ENCODE measurements at regions not wholly inside any gene's neighbourhood (a gene's known extent, or its start where the extent isn't known, plus 50 kb on each side); places are given as distances from the start of the nearest gene placed in this dataset.

DNA sequence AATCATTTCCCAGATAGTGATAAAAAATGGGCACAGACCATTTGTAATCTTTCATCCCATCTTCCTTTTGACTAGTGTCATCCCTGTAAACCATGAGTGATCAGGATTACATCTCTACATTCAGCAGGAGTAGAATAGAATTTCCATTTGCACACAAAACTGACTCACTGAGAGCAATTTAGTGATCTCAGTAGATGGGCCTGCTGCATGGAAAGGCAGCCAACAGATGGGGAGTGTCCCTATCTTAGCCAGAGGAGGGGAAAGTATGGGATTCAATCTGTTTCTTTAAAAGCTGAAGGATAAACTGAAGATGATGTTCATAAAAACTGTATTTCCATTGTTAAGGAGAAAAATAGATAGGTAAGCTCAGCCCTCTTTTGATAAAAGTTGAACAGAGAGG is 441.7 kb downstream of the ZNF521 start:
- ATAC-seq (no peak), DNase-seq (ENCODE audit: low spot score in 2 of 2) (no peak)
- Mint-ChIP-seq H3K9me3 (peaks cover 5% of the 10 kb centered on the region), H3K27ac (no peak overlapping the region), H3K4me1 (no peaks in the 10 kb centered on the region), H3K4me3 (no peak overlapping the region), H3K36me3 (no peaks in the 10 kb centered on the region)

DNA sequence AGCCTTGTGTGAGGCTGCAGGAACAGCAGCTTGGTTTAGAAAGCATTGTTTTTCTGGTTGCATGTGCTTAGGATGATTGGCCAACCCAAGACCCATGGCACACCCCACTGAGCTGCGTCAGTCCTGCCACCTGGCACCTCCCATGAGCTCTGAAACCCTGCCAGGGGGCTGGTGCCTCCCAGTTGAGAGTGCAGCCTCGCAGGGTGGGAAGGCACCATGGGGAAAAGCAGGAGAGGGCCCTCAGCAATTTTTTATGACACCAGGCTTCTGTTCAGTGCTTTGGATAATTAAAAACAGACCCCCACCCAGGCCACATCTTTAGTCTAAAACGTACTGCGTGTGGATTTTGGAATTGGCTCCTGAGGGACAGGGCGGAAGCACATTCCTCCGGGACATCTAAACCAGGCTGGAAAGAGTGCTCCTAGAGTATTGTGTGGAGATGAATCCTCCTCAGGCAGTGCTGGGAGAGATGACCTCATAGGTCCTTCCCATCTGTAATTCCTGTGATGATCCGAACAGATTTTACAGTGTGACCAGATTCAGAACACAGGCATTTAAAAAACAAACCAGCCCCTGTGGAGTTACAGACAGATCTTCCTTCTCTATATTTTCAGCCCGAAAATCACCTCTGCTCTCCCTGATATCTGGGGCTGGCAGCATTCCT is 438.3 kb downstream of the ZNF521 start:
- DNase-seq (ENCODE audit: low spot score in 2 of 2) (no peak), ATAC-seq (no peak)
- Mint-ChIP-seq H3K4me3 (no peak overlapping the region), H3K36me3 (no peaks in the 10 kb centered on the region), H3K4me1 (no peaks in the 10 kb centered on the region), H3K9me3 (peaks cover 5% of the 10 kb centered on the region), H3K27ac (no peak overlapping the region)

DNA sequence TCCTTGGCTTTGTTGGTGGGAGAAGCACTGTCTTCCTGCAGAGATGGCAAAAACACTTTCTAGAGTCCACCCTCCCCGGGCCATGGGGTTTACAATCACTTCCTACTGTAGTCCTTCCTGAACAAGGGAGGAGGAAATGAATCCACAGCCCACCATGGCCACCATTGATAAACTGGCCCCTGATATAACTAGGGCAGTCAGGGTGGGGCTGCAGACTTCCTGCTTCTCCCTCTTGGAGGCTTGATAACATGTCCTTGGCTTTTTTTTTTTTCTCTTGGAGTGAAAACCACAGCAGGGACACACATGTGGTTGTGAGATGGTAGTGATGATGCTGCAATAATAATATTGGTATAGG is 437.8 kb downstream of the ZNF521 start:
- no peaks in the 10 kb centered on the region for H3K4me1 Mint-ChIP-seq
- ATAC-seq, result no peak
- peaks cover 5% of the 10 kb centered on the region for H3K9me3 Mint-ChIP-seq
- no peak overlapping the region for H3K4me3 Mint-ChIP-seq
- H3K27ac Mint-ChIP-seq, result no peak overlapping the region
- no peak for DNase-seq (ENCODE audit: low spot score in 2 of 2)
- H3K36me3 Mint-ChIP-seq, result no peaks in the 10 kb centered on the region

DNA sequence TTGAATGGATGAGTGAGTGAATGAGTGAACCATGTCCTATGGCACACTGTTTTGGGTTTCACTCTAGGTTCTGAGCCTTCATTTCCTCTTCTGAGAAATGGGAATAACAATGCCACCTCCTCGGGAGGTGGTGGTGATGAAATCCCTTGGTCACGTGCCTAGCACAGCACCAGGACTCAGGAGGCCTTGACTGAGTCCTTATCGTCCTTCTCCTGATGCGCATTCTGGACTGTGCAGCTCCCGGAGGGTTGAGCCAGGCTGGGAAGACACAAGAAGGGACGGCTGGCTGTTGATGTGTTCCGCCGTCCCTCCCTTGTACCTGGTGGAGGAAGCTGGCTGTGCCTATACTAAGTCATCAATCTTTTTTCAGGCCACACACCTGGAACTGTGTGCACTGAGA is 437.3 kb downstream of the ZNF521 start:
- Mint-ChIP-seq H3K27ac (no peak overlapping the region), H3K4me3 (no peak overlapping the region), H3K4me1 (no peaks in the 10 kb centered on the region), H3K9me3 (peaks cover under 1% of the 10 kb centered on the region), H3K36me3 (no peaks in the 10 kb centered on the region)
- ATAC-seq (no peak), DNase-seq (ENCODE audit: low spot score in 2 of 2) (no peak)

DNA sequence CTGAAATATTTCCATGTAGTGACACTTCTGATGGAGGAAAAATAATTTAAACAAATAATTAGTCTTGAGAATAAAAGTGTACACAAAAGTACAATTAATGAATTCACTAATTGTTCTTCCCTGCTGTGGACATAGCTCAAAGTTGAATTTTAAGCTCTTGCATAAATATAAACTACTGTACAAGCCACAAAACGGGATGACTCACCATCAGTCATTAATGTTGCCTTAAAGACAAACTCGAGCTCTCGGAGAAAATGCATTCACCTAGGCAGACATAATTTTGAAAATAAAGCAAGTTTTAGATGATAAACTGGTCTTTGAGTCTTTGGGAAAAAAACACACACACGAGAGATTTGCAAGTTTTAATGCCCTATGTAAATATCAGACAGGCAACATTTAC is 436.4 kb downstream of the ZNF521 start:
- ATAC-seq, result no peak
- H3K4me1 Mint-ChIP-seq, result no peaks in the 10 kb centered on the region
- no peaks in the 10 kb centered on the region for H3K36me3 Mint-ChIP-seq
- no peak overlapping the region for H3K4me3 Mint-ChIP-seq
- H3K9me3 Mint-ChIP-seq, result no peaks in the 10 kb centered on the region
- H3K27ac Mint-ChIP-seq, result no peak overlapping the region
- DNase-seq (ENCODE audit: low spot score in 2 of 2), result no peak

DNA sequence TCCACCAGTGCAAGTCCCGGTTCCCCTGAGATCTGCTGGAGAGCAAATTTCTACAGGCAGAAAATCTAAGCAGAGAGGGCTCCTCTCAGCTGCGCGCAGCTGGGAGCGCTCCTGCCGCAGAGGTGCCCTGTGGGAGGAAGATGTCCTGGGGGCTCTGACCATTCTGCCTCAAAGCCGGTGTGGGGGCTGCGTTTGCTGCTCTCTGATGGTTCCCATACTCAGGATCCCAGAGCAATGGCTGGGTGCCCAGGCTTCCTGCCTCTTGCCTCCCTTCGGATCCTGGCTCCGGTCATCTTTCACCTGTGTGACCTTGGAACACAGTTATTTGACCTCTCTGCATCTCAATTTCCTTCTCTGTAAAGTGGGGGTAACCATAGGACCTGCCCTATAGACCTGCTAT is 434.2 kb downstream of the ZNF521 start:
- H3K36me3 Mint-ChIP-seq, result no peaks in the 10 kb centered on the region
- DNase-seq (ENCODE audit: low spot score in 2 of 2) (no peak), ATAC-seq (no peak)
- H3K9me3 Mint-ChIP-seq, result no peaks in the 10 kb centered on the region
- no peak overlapping the region for H3K4me3 Mint-ChIP-seq
- H3K4me1 Mint-ChIP-seq, result no peaks in the 10 kb centered on the region
- no peak overlapping the region for H3K27ac Mint-ChIP-seq

DNA sequence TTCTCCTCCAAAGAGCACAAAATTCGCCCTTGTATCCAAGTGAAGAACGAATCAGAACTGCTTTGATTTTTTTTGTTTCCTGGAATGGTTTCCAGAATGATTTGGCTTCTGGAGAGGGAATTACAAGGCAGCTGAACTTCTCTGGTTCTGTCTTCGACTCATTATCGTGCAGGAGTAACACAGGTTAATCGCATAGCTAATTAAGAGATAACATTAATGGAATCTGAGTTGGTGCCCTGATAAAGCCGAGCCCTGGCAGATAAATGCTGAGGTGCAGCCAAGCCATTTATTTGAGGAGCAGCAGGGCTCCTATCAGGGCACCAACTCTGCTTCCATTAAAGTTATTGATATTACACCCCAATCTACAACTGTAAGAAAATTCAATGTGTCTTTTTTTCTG is 433.7 kb downstream of the ZNF521 start:
- Mint-ChIP-seq H3K4me3 (no peak overlapping the region), H3K9me3 (no peaks in the 10 kb centered on the region), H3K27ac (no peak overlapping the region), H3K4me1 (no peaks in the 10 kb centered on the region), H3K36me3 (no peaks in the 10 kb centered on the region)
- no peak for DNase-seq (ENCODE audit: low spot score in 2 of 2)
- ATAC-seq, result no peak

DNA sequence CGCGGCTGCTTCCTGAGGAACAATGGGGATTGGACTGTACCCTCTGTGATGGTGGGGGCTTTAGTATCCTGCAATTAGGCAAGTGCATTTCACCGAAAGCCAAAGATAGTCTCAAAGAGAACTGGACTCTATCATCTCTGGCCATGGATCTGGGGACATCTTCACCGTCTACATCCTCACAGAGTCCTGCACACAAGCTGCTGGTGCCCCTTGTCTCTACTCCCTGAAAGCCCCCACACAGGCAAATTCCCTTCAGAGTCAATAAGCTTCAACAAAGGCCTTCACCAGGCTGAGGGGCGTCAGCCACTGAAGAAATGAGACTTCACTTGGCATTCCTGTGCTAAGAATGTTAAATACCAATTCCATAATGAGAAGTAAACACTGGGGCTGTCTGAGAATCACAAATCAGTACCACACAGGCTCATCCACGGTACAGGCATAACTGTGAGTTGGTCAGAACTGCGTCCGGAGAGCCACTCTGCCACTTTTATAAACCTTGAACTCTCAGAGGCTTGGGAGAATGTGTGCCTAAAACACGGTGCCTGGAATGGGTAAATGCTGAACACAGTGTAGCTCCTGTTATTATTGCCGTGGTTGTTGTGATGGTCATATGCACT is 432.7 kb downstream of the ZNF521 start:
- ATAC-seq (no peak), DNase-seq (ENCODE audit: low spot score in 2 of 2) (no peak)
- Mint-ChIP-seq H3K4me1 (no peaks in the 10 kb centered on the region), H3K9me3 (no peaks in the 10 kb centered on the region), H3K36me3 (no peaks in the 10 kb centered on the region), H3K27ac (no peak overlapping the region), H3K4me3 (no peak overlapping the region)

DNA sequence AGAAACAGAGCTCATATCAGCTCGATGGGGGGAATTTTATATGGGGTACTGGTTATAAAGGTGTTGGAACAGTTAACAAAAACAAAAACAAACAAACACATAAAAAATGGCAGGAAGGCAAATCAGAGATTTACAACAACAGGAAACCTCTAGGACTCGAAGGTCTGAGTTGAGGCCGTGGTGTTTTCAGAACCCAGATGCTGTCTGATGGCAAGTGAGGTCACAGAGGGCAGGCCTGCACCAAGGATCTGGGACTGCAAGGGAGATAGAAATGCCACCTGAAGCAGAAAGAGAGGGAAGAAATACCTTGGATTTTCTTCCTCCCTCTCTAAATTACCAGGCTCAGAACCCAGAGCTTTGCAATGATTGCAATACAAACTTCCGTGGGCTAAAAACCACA is 429.5 kb downstream of the ZNF521 start:
- no peak overlapping the region for H3K4me3 Mint-ChIP-seq
- no peak for ATAC-seq

DNA sequence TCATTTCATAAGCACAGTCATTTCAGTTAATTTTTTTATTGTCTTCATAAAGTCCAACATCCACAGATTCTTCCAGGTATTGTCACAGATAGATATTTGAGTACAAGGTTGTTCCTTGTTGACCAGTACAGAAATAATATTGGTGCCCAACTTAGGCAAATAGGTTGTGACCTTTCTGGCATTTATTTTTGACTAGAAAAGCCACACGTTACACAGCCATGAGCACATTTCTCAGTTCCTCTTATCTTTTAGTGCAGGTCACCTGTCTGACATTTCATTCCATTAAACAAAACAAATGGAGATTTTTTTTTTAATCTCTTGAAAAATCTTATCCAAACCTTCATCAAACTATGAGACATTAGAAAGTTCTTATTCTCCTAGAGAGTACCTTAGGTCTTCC is 428.8 kb downstream of the ZNF521 start:
- no peak for ATAC-seq
- no peaks in the 10 kb centered on the region for H3K36me3 Mint-ChIP-seq
- no peak overlapping the region for H3K27ac Mint-ChIP-seq
- no peaks in the 10 kb centered on the region for H3K4me1 Mint-ChIP-seq
- H3K9me3 Mint-ChIP-seq, result no peaks in the 10 kb centered on the region
- H3K4me3 Mint-ChIP-seq, result no peak overlapping the region
- DNase-seq (ENCODE audit: low spot score in 2 of 2), result no peak

More for the DNA sequence above, 429.5 kb downstream of the ZNF521 start:
- no peak for DNase-seq (ENCODE audit: low spot score in 2 of 2)
- H3K27ac Mint-ChIP-seq, result no peak overlapping the region
- H3K4me1 Mint-ChIP-seq, result no peaks in the 10 kb centered on the region
- H3K9me3 Mint-ChIP-seq, result no peaks in the 10 kb centered on the region
- no peaks in the 10 kb centered on the region for H3K36me3 Mint-ChIP-seq

DNA sequence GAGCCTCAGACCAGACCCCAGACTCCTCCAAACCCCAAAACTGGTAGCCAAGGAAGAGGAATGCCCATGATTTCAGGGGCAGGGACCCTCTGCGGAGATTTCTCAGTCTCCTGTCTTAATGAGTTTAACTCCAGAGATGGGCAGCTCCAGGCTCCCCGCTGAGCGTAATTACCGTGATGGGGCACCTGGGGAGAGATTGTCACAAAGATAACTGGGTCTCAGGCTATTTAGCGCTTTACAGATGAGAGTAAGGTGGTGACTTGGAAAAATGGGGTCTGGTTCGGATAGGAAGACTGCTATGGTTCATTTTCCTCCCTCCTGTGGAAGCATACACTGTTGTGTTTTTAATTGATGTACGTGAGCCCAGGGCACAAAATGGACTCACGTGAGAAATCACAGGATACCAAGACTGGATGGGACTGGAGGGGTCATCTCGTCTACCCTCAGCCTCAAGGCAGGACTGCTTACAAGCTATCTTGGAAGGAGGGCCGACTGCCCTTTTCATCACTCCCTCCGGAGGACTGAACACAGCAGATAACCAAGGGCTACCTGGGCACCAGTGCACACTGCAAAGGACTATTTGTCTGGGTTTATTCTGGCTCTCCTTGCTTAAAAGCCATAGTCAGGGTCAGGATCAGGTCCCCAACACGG is 427.8 kb downstream of the ZNF521 start:
- no peak for ATAC-seq
- H3K9me3 Mint-ChIP-seq, result no peaks in the 10 kb centered on the region
- no peaks in the 10 kb centered on the region for H3K4me1 Mint-ChIP-seq
- H3K4me3 Mint-ChIP-seq, result no peak overlapping the region
- H3K27ac Mint-ChIP-seq, result no peak overlapping the region
- H3K36me3 Mint-ChIP-seq, result no peaks in the 10 kb centered on the region
- DNase-seq (ENCODE audit: low spot score in 2 of 2), result no peak

DNA sequence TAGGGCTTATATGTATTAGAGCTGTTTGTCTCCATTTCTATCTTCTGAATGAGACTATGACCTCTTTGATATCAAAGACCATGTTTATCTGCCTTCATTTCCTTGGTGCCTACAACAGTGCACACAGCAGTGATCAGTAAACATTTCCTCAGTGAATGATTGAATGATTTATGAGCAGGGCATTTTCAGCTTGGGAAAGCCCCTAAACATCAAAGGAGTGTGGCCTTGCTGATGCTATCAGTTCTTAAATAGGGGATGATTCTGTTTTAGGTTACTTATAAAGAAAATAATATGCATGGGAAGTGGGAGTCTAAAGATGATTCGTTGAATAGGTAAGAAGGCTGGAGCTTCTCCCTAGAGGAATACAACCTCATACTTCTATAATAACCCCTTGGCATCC is 425.3 kb downstream of the ZNF521 start:
- DNase-seq (ENCODE audit: low spot score in 2 of 2) (no peak), ATAC-seq (no peak)
- Mint-ChIP-seq H3K4me1 (no peaks in the 10 kb centered on the region), H3K36me3 (no peaks in the 10 kb centered on the region), H3K27ac (no peak overlapping the region), H3K4me3 (no peak overlapping the region), H3K9me3 (peaks cover 3% of the 10 kb centered on the region)

DNA sequence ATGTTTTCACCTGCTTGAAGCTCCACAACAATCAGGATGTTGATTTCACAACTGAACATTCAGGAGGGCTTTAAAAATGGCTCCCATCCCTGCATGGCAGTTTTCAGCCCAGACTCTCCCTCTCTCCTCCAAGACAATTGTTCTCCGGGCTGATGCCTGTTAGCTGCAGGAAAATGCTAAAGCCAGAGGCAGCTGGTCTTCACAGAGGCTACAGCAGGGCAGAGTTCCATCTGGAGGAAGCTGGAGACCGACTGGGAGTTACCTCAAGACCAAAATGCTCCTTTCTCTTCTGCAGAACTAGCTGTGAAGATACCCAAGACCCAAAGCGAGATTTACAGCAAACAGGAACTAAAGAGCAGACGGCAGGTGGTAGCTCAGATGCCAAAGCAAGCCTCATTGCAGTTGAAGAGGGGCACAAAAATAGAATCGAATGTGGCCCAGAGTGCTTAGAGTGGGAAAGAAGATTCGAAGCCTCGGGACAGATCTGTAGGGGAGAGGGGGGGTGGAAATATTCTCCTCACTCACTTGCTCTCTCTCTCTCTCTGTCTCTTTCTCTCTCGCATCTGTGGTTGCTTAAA is 423.6 kb downstream of the ZNF521 start:
- Mint-ChIP-seq H3K36me3 (no peaks in the 10 kb centered on the region), H3K4me1 (no peaks in the 10 kb centered on the region), H3K9me3 (peaks cover 3% of the 10 kb centered on the region), H3K4me3 (no peak overlapping the region), H3K27ac (no peak overlapping the region)
- ATAC-seq (no peak), DNase-seq (ENCODE audit: low spot score in 2 of 2) (no peak)

DNA sequence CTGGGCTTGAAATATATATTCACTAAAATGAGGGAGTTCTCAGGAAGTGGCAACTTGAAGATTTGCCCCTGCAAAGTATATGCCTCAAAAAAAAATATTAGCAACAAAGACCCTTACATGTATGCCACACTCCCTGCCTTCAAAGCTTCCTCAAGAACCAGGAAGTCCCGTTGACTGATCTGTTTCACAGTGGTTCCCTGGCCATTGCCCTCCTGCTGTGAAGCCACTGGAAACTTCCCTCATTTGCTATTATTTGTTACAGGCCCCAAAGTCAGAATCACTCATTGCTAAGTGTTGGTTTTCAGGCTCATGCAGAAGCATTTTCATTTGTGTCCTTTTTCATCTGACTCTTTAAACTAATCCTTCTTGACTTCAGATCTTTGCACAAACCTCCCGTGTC is 421.5 kb downstream of the ZNF521 start:
- Mint-ChIP-seq H3K9me3 (peaks cover 3% of the 10 kb centered on the region), H3K4me1 (no peaks in the 10 kb centered on the region), H3K36me3 (no peaks in the 10 kb centered on the region), H3K4me3 (no peak overlapping the region), H3K27ac (no peak overlapping the region)
- ATAC-seq, result no peak
- no peak for DNase-seq (ENCODE audit: low spot score in 2 of 2)

DNA sequence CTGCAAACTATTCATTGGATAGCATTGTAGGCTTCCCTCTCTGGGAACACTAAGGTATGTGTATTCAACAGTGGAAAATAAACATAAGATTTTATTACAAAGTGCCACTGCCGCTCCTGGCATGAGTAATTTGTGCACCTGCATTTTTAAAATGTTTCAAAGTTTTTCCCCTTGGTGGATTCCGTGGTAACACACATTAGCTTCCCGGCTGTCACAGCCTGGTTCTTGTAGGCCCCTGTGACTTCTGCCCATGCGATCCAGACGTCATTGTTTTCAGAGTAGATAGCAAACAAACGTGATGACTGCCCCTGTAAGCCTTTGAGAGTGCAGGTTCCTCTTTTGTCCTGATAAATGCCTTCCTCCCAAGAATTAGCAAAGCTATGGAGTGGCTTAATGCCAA is 421.0 kb downstream of the ZNF521 start:
- peaks cover 3% of the 10 kb centered on the region for H3K9me3 Mint-ChIP-seq
- no peaks in the 10 kb centered on the region for H3K4me1 Mint-ChIP-seq
- no peak overlapping the region for H3K27ac Mint-ChIP-seq
- no peaks in the 10 kb centered on the region for H3K36me3 Mint-ChIP-seq
- ATAC-seq (no peak), DNase-seq (ENCODE audit: low spot score in 2 of 2) (no peak)
- H3K4me3 Mint-ChIP-seq, result no peak overlapping the region

DNA sequence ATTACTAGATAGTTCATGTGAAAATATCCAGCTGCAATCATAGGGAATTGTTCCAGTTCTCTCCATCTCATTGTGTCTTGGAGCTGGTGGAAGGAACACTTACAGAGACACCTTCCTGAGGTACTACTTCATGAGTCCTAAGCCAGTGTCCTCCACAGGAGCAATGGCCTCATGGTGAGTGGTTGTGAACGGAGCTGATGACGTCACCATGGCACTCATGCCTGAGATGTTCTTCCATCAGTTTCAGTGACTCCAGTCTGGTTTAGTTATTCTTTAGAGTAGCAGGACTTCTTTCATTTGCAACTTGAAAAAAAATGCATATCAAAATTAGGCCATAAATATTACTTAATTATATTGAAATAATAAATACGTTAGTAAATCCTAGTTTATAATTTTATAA is 418.6 kb downstream of the ZNF521 start:
- DNase-seq (ENCODE audit: low spot score in 2 of 2) (no peak), ATAC-seq (no peak)

More for the DNA sequence above, 418.6 kb downstream of the ZNF521 start:
- H3K4me3 Mint-ChIP-seq, result no peak overlapping the region
- no peak overlapping the region for H3K27ac Mint-ChIP-seq
- H3K9me3 Mint-ChIP-seq, result peaks cover 3% of the 10 kb centered on the region
- H3K36me3 Mint-ChIP-seq, result no peaks in the 10 kb centered on the region
- no peaks in the 10 kb centered on the region for H3K4me1 Mint-ChIP-seq

Measured in stimulated activated effector memory CD8-positive, alpha-beta T cell treated with anti-CD3 and anti-CD28 coated beads, Interleukin-12 subunit alpha, Interleukin-12 subunit beta, amount 100 ng/mL, for 72 hours (primary cell).